Activated T-helper 1 cell treated with anti-CD3 and anti-CD28 coated beads, Interleukin-2, amount 50 U/mL, for 16 hours (primary cell): ENCODE measurements at regions not wholly inside any gene's neighbourhood (a gene's known extent, or its start where the extent isn't known, plus 50 kb on each side); places are given as distances from the start of the nearest gene placed in this dataset.
"Not testable (repeated sequence)": the region's sequence is repeated elsewhere in the genome, so short reads cannot be mapped to it uniquely, and the experiment has no call there.

Experiments
- DNase-seq, 2 donors: peaks; one replicate each; pipeline ENCODE4 v3.0.0-alpha.2; 2020; ENCODE audit warnings: low read depth in 1 of 2, low spot score in 1 of 2

GRCh38 chr2:56770490-56770889 lies 586.7 kb downstream of the CCDC85A start:
- DNase-seq = no peak

- DNase-seq = no peak
Measured at GRCh38 chr2:56784046-56784445, 600.3 kb downstream of the CCDC85A start.

- DNase-seq = no peak
Measured at GRCh38 chr2:56801214-56801613, 617.4 kb downstream of the CCDC85A start.

- no peak for DNase-seq
Measured at GRCh38 chr2:56801770-56802169, 618.0 kb downstream of the CCDC85A start.

GRCh38 chr2:56803596-56803995 lies 619.8 kb downstream of the CCDC85A start:
- no peak for DNase-seq

GRCh38 chr2:56806924-56807323 lies 623.1 kb downstream of the CCDC85A start:
- no peak for DNase-seq

- no peak for DNase-seq
Measured at GRCh38 chr2:56807861-56808260, 624.1 kb downstream of the CCDC85A start.

- DNase-seq = no peak
Measured at GRCh38 chr2:56811401-56811800, 627.6 kb downstream of the CCDC85A start.

- no peak for DNase-seq
Measured at GRCh38 chr2:56812432-56812831, 628.6 kb downstream of the CCDC85A start.

GRCh38 chr2:56813490-56813889 lies 629.7 kb downstream of the CCDC85A start:
- no peak for DNase-seq

GRCh38 chr2:56816666-56817065 lies 632.9 kb downstream of the CCDC85A start:
- DNase-seq = no peak

GRCh38 chr2:56831780-56832179 lies 648.0 kb downstream of the CCDC85A start:
- DNase-seq = no peak

GRCh38 chr2:56834686-56835085 lies 650.9 kb downstream of the CCDC85A start:
- DNase-seq = no peak

GRCh38 chr2:56840009-56840408 lies 656.2 kb downstream of the CCDC85A start:
- DNase-seq = not testable (repeated sequence)

- no peak for DNase-seq
Measured at GRCh38 chr2:56860991-56861390, 677.2 kb downstream of the CCDC85A start.

- DNase-seq = no peak
Measured at GRCh38 chr2:56871644-56872043, 687.9 kb downstream of the CCDC85A start.

GRCh38 chr2:56874717-56875116 lies 690.9 kb downstream of the CCDC85A start:
- no peak for DNase-seq

GRCh38 chr2:56889738-56890137 lies 705.9 kb downstream of the CCDC85A start:
- DNase-seq = no peak

GRCh38 chr2:56892382-56892781 lies 708.6 kb downstream of the CCDC85A start:
- no peak for DNase-seq

GRCh38 chr2:56898986-56899385 lies 715.2 kb downstream of the CCDC85A start:
- DNase-seq = no peak

GRCh38 chr2:56912490-56912889 lies 728.7 kb downstream of the CCDC85A start:
- DNase-seq = no peak

- no peak for DNase-seq
Measured at GRCh38 chr2:56918790-56919189, 735.0 kb downstream of the CCDC85A start.

- no peak for DNase-seq
Measured at GRCh38 chr2:56933976-56934375, 750.2 kb downstream of the CCDC85A start.

- DNase-seq = no peak
Measured at GRCh38 chr2:56934866-56935265, 751.1 kb downstream of the CCDC85A start.
